Neural cell (in vitro differentiated cells): ENCODE measurements at regions not wholly inside any gene's neighbourhood (a gene's known extent, or its start where the extent isn't known, plus 50 kb on each side); places are given as distances from the start of the nearest gene placed in this dataset.

Experiments used
- EP300 ChIP-seq: fragments of 450-650 bp; conservative IDR thresholded peaks from 2 replicates; pipeline ENCODE4 v1.6.1; 2014; ENCODE audit warnings: antibody characterized with exemption, mild to moderate bottlenecking, moderate library complexity; ENCODE audit not compliant: poor library complexity, severe bottlenecking
- EZH2 ChIP-seq: fragments of 200-600, 300-800 bp; shearing (Covaris generic), sonication (generic); IDR thresholded peaks from 2 replicates; pipeline ENCODE4 v1.6.1; 2014; ENCODE audit warnings: antibody characterized with exemption, low read length, borderline replicate concordance, mild to moderate bottlenecking; ENCODE audit not compliant: insufficient read depth, poor library complexity, severe bottlenecking
- POLR2AphosphoS5 ChIP-seq: IDR thresholded peaks from 2 replicates; pipeline ENCODE4 v1.6.1; 2012
- RAD21 ChIP-seq: fragments of 450-650 bp; conservative IDR thresholded peaks from 2 replicates; pipeline ENCODE4 v1.6.1; 2014; ENCODE audit warnings: antibody characterized with exemption, mild to moderate bottlenecking, moderate library complexity
- TF ChIP-seq, protein P1 (sequence below): fragments of 450-650 bp; IDR thresholded peaks from 2 replicates; pipeline ENCODE4 v1.5.1; 2014; ENCODE audit warnings: antibody characterized with exemption, mild to moderate bottlenecking, moderate library complexity; ENCODE audit not compliant: poor library complexity, severe bottlenecking

DNA sequence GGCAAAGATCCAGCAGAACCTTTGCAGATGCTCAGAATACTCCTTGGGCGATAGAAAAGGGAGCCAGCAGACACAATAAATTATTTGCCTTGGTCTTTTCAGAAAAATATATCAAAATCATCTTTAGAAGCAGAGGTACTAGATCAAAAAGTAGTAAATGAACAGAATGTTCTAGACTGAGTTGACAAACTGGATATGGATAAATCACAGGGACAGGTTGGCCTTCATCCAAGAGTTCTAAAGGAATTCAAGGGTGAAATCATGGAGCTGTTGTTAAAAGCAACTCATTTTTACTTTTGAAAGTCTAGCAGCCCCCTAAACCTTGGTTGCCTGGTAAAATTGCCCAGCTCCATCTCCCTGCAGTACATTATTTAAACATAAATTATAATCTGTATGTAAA lies 99.1 kb downstream of the PLCE1 start:
- TF ChIP-seq, protein P1, sequence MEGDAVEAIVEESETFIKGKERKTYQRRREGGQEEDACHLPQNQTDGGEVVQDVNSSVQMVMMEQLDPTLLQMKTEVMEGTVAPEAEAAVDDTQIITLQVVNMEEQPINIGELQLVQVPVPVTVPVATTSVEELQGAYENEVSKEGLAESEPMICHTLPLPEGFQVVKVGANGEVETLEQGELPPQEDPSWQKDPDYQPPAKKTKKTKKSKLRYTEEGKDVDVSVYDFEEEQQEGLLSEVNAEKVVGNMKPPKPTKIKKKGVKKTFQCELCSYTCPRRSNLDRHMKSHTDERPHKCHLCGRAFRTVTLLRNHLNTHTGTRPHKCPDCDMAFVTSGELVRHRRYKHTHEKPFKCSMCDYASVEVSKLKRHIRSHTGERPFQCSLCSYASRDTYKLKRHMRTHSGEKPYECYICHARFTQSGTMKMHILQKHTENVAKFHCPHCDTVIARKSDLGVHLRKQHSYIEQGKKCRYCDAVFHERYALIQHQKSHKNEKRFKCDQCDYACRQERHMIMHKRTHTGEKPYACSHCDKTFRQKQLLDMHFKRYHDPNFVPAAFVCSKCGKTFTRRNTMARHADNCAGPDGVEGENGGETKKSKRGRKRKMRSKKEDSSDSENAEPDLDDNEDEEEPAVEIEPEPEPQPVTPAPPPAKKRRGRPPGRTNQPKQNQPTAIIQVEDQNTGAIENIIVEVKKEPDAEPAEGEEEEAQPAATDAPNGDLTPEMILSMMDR: no peak
- TF ChIP-seq POLR2AphosphoS5 (no peak), EZH2 (no peak), EP300 (no peak), RAD21 (no peak)
